Ovary (tissue), 3 donors: ENCODE measurements at regions not wholly inside any gene's neighbourhood (a gene's known extent, or its start where the extent isn't known, plus 50 kb on each side); places are given as distances from the start of the nearest gene placed in this dataset.

Experiments
- EP300 ChIP-seq: sonication (generic); formaldehyde crosslinking; IDR thresholded peaks from one replicate; pipeline ENCODE4 v1.6.1; 2017; ENCODE audit warnings: antibody characterized with exemption
- POLR2A ChIP-seq: fragments of 450-650 bp; IDR thresholded peaks from one replicate; pipeline ENCODE4 v1.6.1; 2017; ENCODE audit warnings: antibody characterized with exemption, mild to moderate bottlenecking, moderate library complexity
- TF ChIP-seq, protein P1 (sequence below), 3 donors: fragments of 450-650 bp in 2 of 3; fragments of 200-600 bp in 1 of 3; IDR thresholded peaks; one replicate each; pipeline versions ENCODE4 v1.5.1 to v1.8.0; 2016 to 2022; ENCODE audit warnings: antibody characterized with exemption in 3 of 3, mild to moderate bottlenecking in 1 of 3
- donor health status: DM: no; HTN: no; CAD: no.

DNA sequence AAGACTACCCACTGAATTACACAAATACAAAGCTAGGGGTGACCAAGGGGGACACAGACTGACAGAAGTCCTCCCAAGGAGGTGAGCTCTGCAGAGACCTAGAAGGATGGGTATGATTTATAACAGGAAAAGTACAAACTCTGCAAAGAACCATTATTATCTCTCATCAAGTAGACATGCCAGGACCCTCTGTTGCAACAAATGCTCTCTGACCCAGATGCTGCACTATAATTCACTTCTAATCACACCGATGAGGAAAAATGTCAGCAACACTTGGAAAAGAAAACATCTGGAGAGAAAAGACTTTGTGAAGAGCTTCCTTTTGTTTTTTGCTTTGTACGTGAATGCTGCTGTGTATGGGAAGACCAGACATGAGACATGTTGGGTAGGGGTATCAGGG, 178.3 kb upstream of the PDE1C start:
- TF ChIP-seq, protein P1, sequence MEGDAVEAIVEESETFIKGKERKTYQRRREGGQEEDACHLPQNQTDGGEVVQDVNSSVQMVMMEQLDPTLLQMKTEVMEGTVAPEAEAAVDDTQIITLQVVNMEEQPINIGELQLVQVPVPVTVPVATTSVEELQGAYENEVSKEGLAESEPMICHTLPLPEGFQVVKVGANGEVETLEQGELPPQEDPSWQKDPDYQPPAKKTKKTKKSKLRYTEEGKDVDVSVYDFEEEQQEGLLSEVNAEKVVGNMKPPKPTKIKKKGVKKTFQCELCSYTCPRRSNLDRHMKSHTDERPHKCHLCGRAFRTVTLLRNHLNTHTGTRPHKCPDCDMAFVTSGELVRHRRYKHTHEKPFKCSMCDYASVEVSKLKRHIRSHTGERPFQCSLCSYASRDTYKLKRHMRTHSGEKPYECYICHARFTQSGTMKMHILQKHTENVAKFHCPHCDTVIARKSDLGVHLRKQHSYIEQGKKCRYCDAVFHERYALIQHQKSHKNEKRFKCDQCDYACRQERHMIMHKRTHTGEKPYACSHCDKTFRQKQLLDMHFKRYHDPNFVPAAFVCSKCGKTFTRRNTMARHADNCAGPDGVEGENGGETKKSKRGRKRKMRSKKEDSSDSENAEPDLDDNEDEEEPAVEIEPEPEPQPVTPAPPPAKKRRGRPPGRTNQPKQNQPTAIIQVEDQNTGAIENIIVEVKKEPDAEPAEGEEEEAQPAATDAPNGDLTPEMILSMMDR (IDR thresholded peaks at IDR 0.05), result no peak
- TF ChIP-seq POLR2A, result no peak
- no peak for TF ChIP-seq EP300
